ENCODE measurements at regions not wholly inside any gene's neighbourhood (a gene's known extent, or its start where the extent isn't known, plus 50 kb on each side); places are given as distances from the start of the nearest gene placed in this dataset.

GRCh38 chr7:101712652-101713051, 83.6 kb upstream of the MYL10 start:
- peaks cover 5% of the 10 kb centered on the region for H3K4me1 ChIP-seq (ENCODE audit: control insufficient read depth, insufficient read depth, low read depth, low read length)
- no peak overlapping the region for H2AFZ ChIP-seq (ENCODE audit: low read depth, low read length)
- no peak overlapping the region for H3K4ac ChIP-seq (ENCODE audit: low read depth in 1 of 2, low read length in 2 of 2)
- H3K9ac ChIP-seq (ENCODE audit: low read length), result no peak overlapping the region
- H2BK120ac ChIP-seq (ENCODE audit: low read depth, low read length), result no peak overlapping the region
- no peak for DNase-seq
- H2BK15ac ChIP-seq (ENCODE audit: low read depth, poor library complexity, severe bottlenecking), result no peak overlapping the region
- no peak overlapping the region for H4K91ac ChIP-seq (ENCODE audit: low read length)
- no peak overlapping the region for H3K18ac ChIP-seq (ENCODE audit: low read depth in 1 of 2, low read length in 2 of 2)
- H3K27me3 ChIP-seq (ENCODE audit: control insufficient read depth in 1 of 2, insufficient read depth in 1 of 2, low read length in 2 of 2), result peaks cover 6 to 32% of the 10 kb centered on the region in 2 experiments
- no peak overlapping the region for H3K23ac ChIP-seq (ENCODE audit: low read length in 2 of 2)
- 95% methylated on average over 3 of the region's 3 CpGs for WGBS
- H3K9me3 ChIP-seq (ENCODE audit: control insufficient read depth, low read length), result no peaks in the 10 kb centered on the region
- H3K4me3 ChIP-seq (ENCODE audit: insufficient read depth in 1 of 2, low read depth in 1 of 2, low read length in 2 of 2), result no peak overlapping the region
- no peak overlapping the region for H4K8ac ChIP-seq (ENCODE audit: low read length)
- no peak overlapping the region for H3K4me2 ChIP-seq (ENCODE audit: low read length, poor library complexity, severe bottlenecking)
- H2AK5ac ChIP-seq (ENCODE audit: low read length, severe bottlenecking), result no peak overlapping the region
- H3K36me3 ChIP-seq (ENCODE audit: control insufficient read depth in 1 of 2, insufficient read depth in 2 of 2, low read depth in 1 of 2, low read length in 2 of 2), result no peaks in the 10 kb centered on the region
- H3K27ac ChIP-seq (ENCODE audit: low read length, poor library complexity, severe bottlenecking), result no peak overlapping the region
- no peak overlapping the region for H2BK5ac ChIP-seq (ENCODE audit: low read depth, low read length, poor library complexity, severe bottlenecking)
- no peak overlapping the region for H2BK12ac ChIP-seq (ENCODE audit: low read length in 2 of 2)
- no peaks in the 10 kb centered on the region for H3K79me1 ChIP-seq (replicated peaks; ENCODE audit: low read length, poor library complexity, severe bottlenecking)
- H3K14ac ChIP-seq (ENCODE audit: low read length in 2 of 2), result no peak overlapping the region

GRCh38 chr7:101714097-101714496, 85.0 kb upstream of the MYL10 start:
- no peak overlapping the region for H3K14ac ChIP-seq (ENCODE audit: low read length in 2 of 2)
- H3K79me1 ChIP-seq (replicated peaks; ENCODE audit: low read length, poor library complexity, severe bottlenecking), result no peaks in the 10 kb centered on the region
- H4K8ac ChIP-seq (ENCODE audit: low read length), result no peak overlapping the region
- H3K4ac ChIP-seq (ENCODE audit: low read depth in 1 of 2, low read length in 2 of 2), result no peak overlapping the region
- DNase-seq, result no peak
- no peak overlapping the region for H2BK5ac ChIP-seq (ENCODE audit: low read depth, low read length, poor library complexity, severe bottlenecking)
- no peaks in the 10 kb centered on the region for H3K9me3 ChIP-seq (ENCODE audit: control insufficient read depth, low read length)
- no peak overlapping the region for H3K27ac ChIP-seq (ENCODE audit: low read length, poor library complexity, severe bottlenecking)
- no peak overlapping the region for H3K18ac ChIP-seq (ENCODE audit: low read depth in 1 of 2, low read length in 2 of 2)
- no peak overlapping the region for H2BK15ac ChIP-seq (ENCODE audit: low read depth, poor library complexity, severe bottlenecking)
- WGBS, result 96% methylated on average over 7 of the region's 7 CpGs
- H2AK5ac ChIP-seq (ENCODE audit: low read length, severe bottlenecking), result no peak overlapping the region
- H3K36me3 ChIP-seq (ENCODE audit: control insufficient read depth in 1 of 2, insufficient read depth in 2 of 2, low read depth in 1 of 2, low read length in 2 of 2), result no peaks in the 10 kb centered on the region
- H3K4me2 ChIP-seq (ENCODE audit: low read length, poor library complexity, severe bottlenecking), result no peak overlapping the region
- peaks cover 13% of the 10 kb centered on the region for H3K4me1 ChIP-seq (ENCODE audit: control insufficient read depth, insufficient read depth, low read depth, low read length)
- no peak overlapping the region for H4K91ac ChIP-seq (ENCODE audit: low read length)
- H2BK120ac ChIP-seq (ENCODE audit: low read depth, low read length), result no peak overlapping the region
- H3K23ac ChIP-seq (ENCODE audit: low read length in 2 of 2), result no peak overlapping the region
- H2AFZ ChIP-seq (ENCODE audit: low read depth, low read length), result no peak overlapping the region
- no peak overlapping the region for H3K9ac ChIP-seq (ENCODE audit: low read length)
- no peak overlapping the region for H3K4me3 ChIP-seq (ENCODE audit: insufficient read depth in 1 of 2, low read depth in 1 of 2, low read length in 2 of 2)
- no peak overlapping the region for H2BK12ac ChIP-seq (ENCODE audit: low read length in 2 of 2)
- H3K27me3 ChIP-seq (ENCODE audit: control insufficient read depth in 1 of 2, insufficient read depth in 1 of 2, low read length in 2 of 2), result peaks cover 1 to 20% of the 10 kb centered on the region in 2 experiments

GRCh38 chr7:101717628-101718357, 88.7 kb upstream of the MYL10 start:
- Histone ChIP-seq H3K36me3 (ENCODE audit: control insufficient read depth in 1 of 2, insufficient read depth in 2 of 2, low read depth in 1 of 2, low read length in 2 of 2) (no peaks in the 10 kb centered on the region), H3K27ac (ENCODE audit: low read length, poor library complexity, severe bottlenecking) (peak overlapping the region; percentile 68), H2AFZ (ENCODE audit: low read depth, low read length) (no peak overlapping the region), H4K8ac (ENCODE audit: low read length) (peak overlapping the region; percentile 93), H3K4me2 (ENCODE audit: low read length, poor library complexity, severe bottlenecking) (peak overlapping the region; percentile 20), H2BK120ac (ENCODE audit: low read depth, low read length) (peak overlapping the region; percentile 50), H4K91ac (ENCODE audit: low read length) (peak overlapping the region; percentile 34), H2BK5ac (ENCODE audit: low read depth, low read length, poor library complexity, severe bottlenecking) (no peak overlapping the region), H3K9me3 (ENCODE audit: control insufficient read depth, low read length) (no peaks in the 10 kb centered on the region), H3K79me1 (replicated peaks; ENCODE audit: low read length, poor library complexity, severe bottlenecking) (no peaks in the 10 kb centered on the region), H3K9ac (ENCODE audit: low read length) (peak overlapping the region; percentile 76), H3K14ac (ENCODE audit: low read length in 2 of 2) (no peak overlapping the region), H2BK15ac (ENCODE audit: low read depth, poor library complexity, severe bottlenecking) (no peak overlapping the region), H3K4ac (ENCODE audit: low read depth in 1 of 2, low read length in 2 of 2) (peak overlapping the region; percentile 9 to 40), H3K4me1 (ENCODE audit: control insufficient read depth, insufficient read depth, low read depth, low read length) (peaks cover 13% of the 10 kb centered on the region), H3K27me3 (ENCODE audit: control insufficient read depth in 1 of 2, insufficient read depth in 1 of 2, low read length in 2 of 2) (peaks cover 0 to 14% of the 10 kb centered on the region in 2 experiments), H3K23ac (ENCODE audit: low read length in 2 of 2) (no peak overlapping the region), H2BK12ac (ENCODE audit: low read length in 2 of 2) (peak overlapping the region in 1 of 2 experiments; percentile 42), H3K4me3 (ENCODE audit: insufficient read depth in 1 of 2, low read depth in 1 of 2, low read length in 2 of 2) (no peak overlapping the region), H2AK5ac (ENCODE audit: low read length, severe bottlenecking) (peak overlapping the region; percentile 56), H3K18ac (ENCODE audit: low read depth in 1 of 2, low read length in 2 of 2) (peak overlapping the region; percentile 70 to 87)
- WGBS, result 20% methylated on average over 25 of the region's 25 CpGs
- peak; percentile 97 for DNase-seq

- H3K9me3 ChIP-seq (ENCODE audit: control insufficient read depth, low read length), result no peaks in the 10 kb centered on the region
- peak overlapping the region; percentile 54 for H2AK5ac ChIP-seq (ENCODE audit: low read length, severe bottlenecking)
These were observed 89.4 kb upstream of the MYL10 start for GRCh38 chr7:101718363-101719122.

More at GRCh38 chr7:101718363-101719122, 89.4 kb upstream of the MYL10 start:
- Histone ChIP-seq H3K4me1 (ENCODE audit: control insufficient read depth, insufficient read depth, low read depth, low read length) (peaks cover 13% of the 10 kb centered on the region), H4K91ac (ENCODE audit: low read length) (peak overlapping the region; percentile 80), H3K23ac (ENCODE audit: low read length in 2 of 2) (no peak overlapping the region), H3K27ac (ENCODE audit: low read length, poor library complexity, severe bottlenecking) (peak overlapping the region; percentile 68), H2BK15ac (ENCODE audit: low read depth, poor library complexity, severe bottlenecking) (peak overlapping the region; percentile 50), H3K14ac (ENCODE audit: low read length in 2 of 2) (no peak overlapping the region), H2BK12ac (ENCODE audit: low read length in 2 of 2) (peak overlapping the region in 1 of 2 experiments; percentile 40), H3K4me2 (ENCODE audit: low read length, poor library complexity, severe bottlenecking) (peak overlapping the region; percentile 20), H3K4ac (ENCODE audit: low read depth in 1 of 2, low read length in 2 of 2) (peak overlapping the region; percentile 36 to 40), H2BK5ac (ENCODE audit: low read depth, low read length, poor library complexity, severe bottlenecking) (no peak overlapping the region), H4K8ac (ENCODE audit: low read length) (peak overlapping the region; percentile 93), H3K4me3 (ENCODE audit: insufficient read depth in 1 of 2, low read depth in 1 of 2, low read length in 2 of 2) (no peak overlapping the region), H2BK120ac (ENCODE audit: low read depth, low read length) (peak overlapping the region; percentile 50), H2AFZ (ENCODE audit: low read depth, low read length) (no peak overlapping the region), H3K79me1 (replicated peaks; ENCODE audit: low read length, poor library complexity, severe bottlenecking) (no peaks in the 10 kb centered on the region), H3K9ac (ENCODE audit: low read length) (peak overlapping the region; percentile 76), H3K18ac (ENCODE audit: low read depth in 1 of 2, low read length in 2 of 2) (peak overlapping the region; percentile 70 to 87), H3K36me3 (ENCODE audit: control insufficient read depth in 1 of 2, insufficient read depth in 2 of 2, low read depth in 1 of 2, low read length in 2 of 2) (no peaks in the 10 kb centered on the region), H3K27me3 (ENCODE audit: control insufficient read depth in 1 of 2, insufficient read depth in 1 of 2, low read length in 2 of 2) (peaks cover 0 to 13% of the 10 kb centered on the region in 2 experiments)
- 78% methylated on average over 21 of the region's 26 CpGs for WGBS
- no peak for DNase-seq
